Lower leg skin (tissue), 3 donors: ENCODE measurements at regions not wholly inside any gene's neighbourhood (a gene's known extent, or its start where the extent isn't known, plus 50 kb on each side); places are given as distances from the start of the nearest gene placed in this dataset.

Experiments
- POLR2A ChIP-seq, 2 donors: fragments of 450-650 bp; IDR thresholded peaks; one replicate each; pipeline ENCODE4 v1.6.1; 2016 to 2017; ENCODE audit warnings: antibody characterized with exemption in 2 of 2, mild to moderate bottlenecking in 1 of 2, moderate library complexity in 1 of 2
- TF ChIP-seq, protein P1 (sequence below), 3 donors: fragments of 450-650 bp; IDR thresholded peaks; one replicate each; pipeline ENCODE4 v1.5.1; 2016; ENCODE audit warnings: antibody characterized with exemption in 3 of 3, mild to moderate bottlenecking in 3 of 3, moderate library complexity in 2 of 3

DNA sequence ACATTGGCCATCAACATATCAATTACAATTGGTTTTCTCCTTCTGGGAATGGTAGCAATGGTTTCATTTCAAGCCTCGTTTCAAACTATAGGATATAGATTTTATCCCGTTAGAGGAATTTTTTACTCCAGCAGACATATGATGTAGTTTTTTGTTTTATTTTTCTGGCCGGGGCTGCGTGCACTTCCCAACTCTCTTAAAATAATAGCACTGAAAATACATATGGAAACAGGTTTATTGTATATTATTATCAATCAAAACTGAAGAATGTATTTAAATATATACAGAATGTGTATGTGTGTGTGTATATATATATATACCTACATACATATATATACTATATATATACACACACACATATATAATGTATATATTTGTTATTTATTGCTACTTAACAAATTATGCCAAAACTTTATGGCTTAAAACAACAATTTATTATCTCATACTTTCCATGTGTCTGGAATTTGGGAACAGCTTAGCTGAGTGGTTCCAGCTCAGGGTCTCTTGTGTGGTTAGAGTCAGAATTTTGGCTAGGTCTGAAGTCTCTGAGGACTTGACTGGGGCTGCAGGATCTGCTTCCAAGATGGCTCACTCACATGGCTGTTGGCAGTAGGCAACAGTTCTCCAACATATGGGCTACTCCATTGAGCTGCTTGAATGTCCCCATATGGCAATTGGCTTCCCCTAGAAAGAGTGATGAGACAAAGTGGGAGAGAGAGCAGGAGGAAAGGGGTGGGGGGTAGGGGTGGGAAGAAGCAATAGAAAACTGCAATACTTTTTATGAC lies 314.1 kb downstream of the PPP1R2C start:
- TF ChIP-seq, protein P1, sequence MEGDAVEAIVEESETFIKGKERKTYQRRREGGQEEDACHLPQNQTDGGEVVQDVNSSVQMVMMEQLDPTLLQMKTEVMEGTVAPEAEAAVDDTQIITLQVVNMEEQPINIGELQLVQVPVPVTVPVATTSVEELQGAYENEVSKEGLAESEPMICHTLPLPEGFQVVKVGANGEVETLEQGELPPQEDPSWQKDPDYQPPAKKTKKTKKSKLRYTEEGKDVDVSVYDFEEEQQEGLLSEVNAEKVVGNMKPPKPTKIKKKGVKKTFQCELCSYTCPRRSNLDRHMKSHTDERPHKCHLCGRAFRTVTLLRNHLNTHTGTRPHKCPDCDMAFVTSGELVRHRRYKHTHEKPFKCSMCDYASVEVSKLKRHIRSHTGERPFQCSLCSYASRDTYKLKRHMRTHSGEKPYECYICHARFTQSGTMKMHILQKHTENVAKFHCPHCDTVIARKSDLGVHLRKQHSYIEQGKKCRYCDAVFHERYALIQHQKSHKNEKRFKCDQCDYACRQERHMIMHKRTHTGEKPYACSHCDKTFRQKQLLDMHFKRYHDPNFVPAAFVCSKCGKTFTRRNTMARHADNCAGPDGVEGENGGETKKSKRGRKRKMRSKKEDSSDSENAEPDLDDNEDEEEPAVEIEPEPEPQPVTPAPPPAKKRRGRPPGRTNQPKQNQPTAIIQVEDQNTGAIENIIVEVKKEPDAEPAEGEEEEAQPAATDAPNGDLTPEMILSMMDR (IDR thresholded peaks at IDR 0.05), result no peak
- no peak for TF ChIP-seq POLR2A (IDR thresholded peaks at IDR 0.05)
